ENCODE measurements at regions not wholly inside any gene's neighbourhood (a gene's known extent, or its start where the extent isn't known, plus 50 kb on each side); places are given as distances from the start of the nearest gene placed in this dataset.

DNA sequence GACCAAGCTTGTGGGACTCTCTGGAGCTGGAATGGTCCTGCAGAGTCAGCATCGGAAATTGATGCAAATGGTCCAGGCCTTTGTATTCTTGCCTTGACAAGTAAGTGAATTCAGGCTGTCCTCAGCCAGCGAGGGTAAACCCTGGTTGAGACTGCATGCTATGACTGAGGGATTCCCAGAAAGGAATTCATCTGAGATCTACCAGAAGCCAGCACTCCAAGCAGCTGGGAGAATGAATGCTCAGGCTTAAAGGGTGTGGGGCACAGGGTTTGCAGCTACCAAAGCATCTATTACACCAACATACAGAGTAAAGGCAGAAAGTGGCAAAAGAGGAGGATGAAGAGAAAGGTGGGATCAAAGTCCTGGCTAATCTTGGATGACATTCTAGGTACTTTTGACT lies 257.0 kb upstream of the LYPLAL1 start:
- no peak for DNase-seq (ENCODE audit: low spot score)
- TF ChIP-seq, protein P1, sequence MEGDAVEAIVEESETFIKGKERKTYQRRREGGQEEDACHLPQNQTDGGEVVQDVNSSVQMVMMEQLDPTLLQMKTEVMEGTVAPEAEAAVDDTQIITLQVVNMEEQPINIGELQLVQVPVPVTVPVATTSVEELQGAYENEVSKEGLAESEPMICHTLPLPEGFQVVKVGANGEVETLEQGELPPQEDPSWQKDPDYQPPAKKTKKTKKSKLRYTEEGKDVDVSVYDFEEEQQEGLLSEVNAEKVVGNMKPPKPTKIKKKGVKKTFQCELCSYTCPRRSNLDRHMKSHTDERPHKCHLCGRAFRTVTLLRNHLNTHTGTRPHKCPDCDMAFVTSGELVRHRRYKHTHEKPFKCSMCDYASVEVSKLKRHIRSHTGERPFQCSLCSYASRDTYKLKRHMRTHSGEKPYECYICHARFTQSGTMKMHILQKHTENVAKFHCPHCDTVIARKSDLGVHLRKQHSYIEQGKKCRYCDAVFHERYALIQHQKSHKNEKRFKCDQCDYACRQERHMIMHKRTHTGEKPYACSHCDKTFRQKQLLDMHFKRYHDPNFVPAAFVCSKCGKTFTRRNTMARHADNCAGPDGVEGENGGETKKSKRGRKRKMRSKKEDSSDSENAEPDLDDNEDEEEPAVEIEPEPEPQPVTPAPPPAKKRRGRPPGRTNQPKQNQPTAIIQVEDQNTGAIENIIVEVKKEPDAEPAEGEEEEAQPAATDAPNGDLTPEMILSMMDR (IDR thresholded peaks at IDR 0.05; ENCODE audit: extremely low read depth, missing control alignments), result no peak

DNA sequence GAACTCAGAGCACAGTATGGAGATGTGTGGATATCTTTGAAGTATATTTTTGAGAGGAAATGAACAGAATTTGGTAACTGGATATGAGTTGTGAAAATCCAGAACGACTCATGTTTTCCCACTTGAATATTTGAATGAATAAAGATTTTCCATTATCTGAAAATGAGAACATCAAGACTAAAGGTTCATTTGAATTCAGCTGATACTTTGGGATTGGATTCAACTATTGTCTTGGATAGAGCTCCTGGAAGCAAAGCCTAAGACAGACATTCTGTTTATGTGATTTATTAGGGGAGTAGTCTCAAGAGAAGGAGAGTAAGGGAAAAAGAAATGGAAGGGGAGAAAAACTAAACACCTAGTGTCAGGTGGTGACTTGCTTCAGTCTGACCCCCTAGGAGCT lies 256.0 kb upstream of the LYPLAL1 start:
- DNase-seq (ENCODE audit: low spot score), result no peak
- TF ChIP-seq, protein P1 (IDR thresholded peaks at IDR 0.05; ENCODE audit: extremely low read depth, missing control alignments), result no peak

DNA sequence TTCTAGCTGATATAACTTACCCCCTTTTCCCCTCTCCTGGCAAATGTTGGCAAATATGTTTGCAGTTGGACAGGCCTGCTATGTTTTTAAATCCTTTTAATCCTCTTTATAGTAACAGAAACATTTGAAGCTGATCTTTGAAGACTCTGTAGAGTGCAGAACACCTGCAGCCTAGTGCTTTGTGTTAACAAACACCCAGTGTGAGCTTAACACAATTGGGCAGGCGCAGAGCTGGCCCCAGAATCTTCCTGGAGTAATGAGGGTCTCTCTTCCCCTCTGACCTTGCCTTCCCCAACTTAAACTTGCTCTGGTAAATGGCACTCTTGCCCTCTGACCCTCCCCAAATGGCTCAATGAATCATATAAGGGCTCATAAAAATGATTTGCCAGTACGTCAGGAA lies 247.9 kb upstream of the LYPLAL1 start:
- no peak for DNase-seq (ENCODE audit: low spot score)
- TF ChIP-seq, protein P1 (IDR thresholded peaks at IDR 0.05; ENCODE audit: extremely low read depth, missing control alignments), result no peak

DNA sequence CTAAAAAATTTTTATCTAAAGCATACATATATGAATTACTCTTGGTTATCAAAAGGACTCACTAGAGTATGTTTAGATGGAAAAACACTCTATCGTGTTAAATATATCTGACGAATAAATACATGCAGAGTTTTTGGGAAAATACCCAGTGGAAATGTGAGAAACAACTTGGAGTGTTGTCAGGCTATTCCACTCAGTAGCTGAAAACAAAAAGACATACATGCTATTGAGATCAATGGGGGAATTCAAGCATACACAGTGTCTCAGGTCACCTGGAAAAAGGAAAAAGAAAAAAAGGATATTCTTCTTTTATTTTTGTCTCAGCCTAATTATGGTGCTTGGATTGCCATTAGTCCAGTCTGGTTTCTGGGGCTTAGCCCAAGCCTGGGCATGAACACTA lies 247.0 kb upstream of the LYPLAL1 start:
- DNase-seq (ENCODE audit: low spot score), result no peak

DNA sequence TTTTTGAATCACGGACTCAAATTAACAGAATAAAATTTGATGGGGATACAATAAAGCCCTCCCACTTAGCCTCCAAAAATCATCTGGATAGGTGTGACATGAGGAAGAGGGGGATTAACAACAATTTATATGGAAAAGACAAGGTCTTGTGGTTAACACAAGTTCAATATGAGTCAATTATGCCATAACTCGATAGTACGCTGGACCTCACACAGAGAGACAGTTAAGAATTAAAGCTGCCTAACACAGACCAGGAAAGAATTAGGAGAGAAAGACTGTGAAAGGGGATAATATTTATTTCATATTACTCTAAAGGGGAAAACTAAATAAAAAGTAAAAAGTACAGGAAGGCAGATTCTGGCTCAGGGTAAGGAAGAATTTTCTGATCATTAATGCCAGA lies 243.7 kb upstream of the LYPLAL1 start:
- DNase-seq (ENCODE audit: low spot score), result no peak
- TF ChIP-seq, protein P1 (IDR thresholded peaks at IDR 0.05; ENCODE audit: extremely low read depth, missing control alignments), result no peak

More for the DNA sequence above, 247.0 kb upstream of the LYPLAL1 start:
- TF ChIP-seq, protein P1 (IDR thresholded peaks at IDR 0.05; ENCODE audit: extremely low read depth, missing control alignments), result no peak

DNA sequence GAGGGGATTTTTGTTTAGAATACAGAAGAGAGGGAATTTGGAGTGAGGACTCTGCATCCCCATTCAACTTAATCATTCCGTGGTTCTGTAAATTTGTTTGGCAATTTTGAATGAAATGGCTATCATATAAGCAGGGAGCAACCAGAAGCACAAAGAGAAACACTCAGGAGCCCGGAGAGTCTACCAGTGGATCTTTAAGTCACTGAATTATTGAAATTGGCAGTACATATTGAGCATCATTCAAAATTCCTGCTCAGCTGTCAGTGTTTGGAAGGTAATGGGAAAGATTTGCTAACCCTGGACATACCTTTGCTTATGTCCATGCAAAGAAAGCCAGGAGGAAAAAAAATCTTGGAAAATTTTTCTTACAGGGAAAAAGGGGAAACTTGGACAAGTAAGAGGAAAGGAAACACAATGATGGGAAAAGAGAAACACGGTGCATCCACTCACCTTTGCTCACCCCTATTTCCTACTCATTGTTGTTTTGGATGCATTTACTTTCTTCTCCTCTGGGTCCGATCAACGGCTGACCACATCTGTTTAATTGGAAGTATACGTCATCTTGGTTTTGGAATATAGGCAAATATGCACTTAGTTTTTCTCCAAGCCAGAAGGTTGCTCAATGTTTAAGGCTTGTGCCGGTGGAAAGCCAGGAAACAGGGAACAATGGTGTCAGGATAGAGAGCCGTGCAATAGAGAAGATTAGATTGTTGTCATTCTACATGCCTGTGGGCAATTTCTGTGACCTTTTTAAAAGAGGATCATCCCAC lies 243.0 kb upstream of the LYPLAL1 start:
- TF ChIP-seq, protein P1 (IDR thresholded peaks at IDR 0.05; ENCODE audit: extremely low read depth, missing control alignments), result no peak
- DNase-seq (ENCODE audit: low spot score), result no peak

DNA sequence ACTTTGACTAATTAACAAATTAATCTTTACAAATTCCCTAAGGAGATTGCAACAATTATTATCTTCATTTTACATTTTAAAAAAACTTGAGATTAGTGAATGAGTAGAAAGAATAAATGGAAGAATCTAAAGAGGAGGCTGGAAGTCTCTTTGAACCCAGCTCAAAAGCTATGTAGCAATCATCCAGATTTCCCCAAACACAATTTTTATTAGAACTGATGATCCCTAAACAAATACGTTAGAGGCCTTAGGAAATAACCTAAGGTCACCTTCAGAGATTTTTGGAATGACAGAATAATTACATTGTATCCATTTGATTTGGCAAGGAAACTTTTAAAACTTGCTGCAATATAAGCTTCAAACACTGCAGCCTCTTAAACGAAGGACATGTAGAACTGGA lies 242.4 kb upstream of the LYPLAL1 start:
- DNase-seq (ENCODE audit: low spot score), result no peak
- TF ChIP-seq, protein P1 (IDR thresholded peaks at IDR 0.05; ENCODE audit: extremely low read depth, missing control alignments), result no peak

Data from GM20000 (cell line).